C4-2B (cell line): ENCODE measurements at regions not wholly inside any gene's neighbourhood (a gene's known extent, or its start where the extent isn't known, plus 50 kb on each side); places are given as distances from the start of the nearest gene placed in this dataset.
A peak's percentile ranks its signal among the peaks of the same experiment; 100 is the strongest.

Experiments
- H3K27ac ChIP-seq: fragments of 450-650 bp; 2 replicates; pipeline ENCODE4 v1.5.1; 2017
- CTCF ChIP-seq: fragments of 450-650 bp; conservative IDR thresholded peaks from 2 replicates; pipeline ENCODE4 v1.5.1; 2017; ENCODE audit warnings: mild to moderate bottlenecking
- ZFX ChIP-seq: fragments of 450-650 bp; IDR thresholded peaks from 2 replicates; pipeline ENCODE4 v1.6.1; 2017

GRCh38 chr2:105554235-105554634, 155.4 kb upstream of the FHL2 start:
- no peak overlapping the region for H3K27ac ChIP-seq

GRCh38 chr2:105553538-105554196, 154.8 kb upstream of the FHL2 start:
- H3K27ac ChIP-seq: no peak overlapping the region
- TF ChIP-seq CTCF (no peak), ZFX (no peak)

More at GRCh38 chr2:105554235-105554634, 155.4 kb upstream of the FHL2 start:
- TF ChIP-seq CTCF (no peak), ZFX (no peak)

GRCh38 chr2:105546628-105546974, 147.8 kb upstream of the FHL2 start:
- TF ChIP-seq CTCF (no peak), ZFX (no peak)
- H3K27ac ChIP-seq: no peak overlapping the region

GRCh38 chr2:105545730-105546627, 147.1 kb upstream of the FHL2 start:
- peak; percentile 91 for TF ChIP-seq CTCF
- no peak for TF ChIP-seq ZFX

GRCh38 chr2:105544591-105545377, 145.9 kb upstream of the FHL2 start:
- no peak for TF ChIP-seq CTCF
- no peak for TF ChIP-seq ZFX
- H3K27ac ChIP-seq: no peak overlapping the region

More at GRCh38 chr2:105545730-105546627, 147.1 kb upstream of the FHL2 start:
- H3K27ac ChIP-seq: no peak overlapping the region

GRCh38 chr2:105541189-105542050, 142.6 kb upstream of the FHL2 start:
- TF ChIP-seq CTCF: no peak
- TF ChIP-seq ZFX: no peak
- H3K27ac ChIP-seq: no peak overlapping the region
